Endometrium (tissue), 2 donors: ENCODE measurements at regions not wholly inside any gene's neighbourhood (a gene's known extent, or its start where the extent isn't known, plus 50 kb on each side); places are given as distances from the start of the nearest gene placed in this dataset.

ENCODE experiments used
- FAIRE-seq: peaks from 2 replicates; lab custom pipeline; 2012; peaks lifted over from hg19 to GRCh38; lab: Jason Lieb, UNC
- donor health status: control.
- donor health status: control.

GRCh38 chr6:21811484-21811883, 217.9 kb downstream of the SOX4 start:
- no peak for FAIRE-seq

GRCh38 chr6:21816231-21816630, 222.7 kb downstream of the SOX4 start:
- no peak for FAIRE-seq

GRCh38 chr6:21820442-21820841, 226.9 kb downstream of the SOX4 start:
- no peak for FAIRE-seq

- no peak for FAIRE-seq
Observed at GRCh38 chr6:21823371-21823770, 229.8 kb downstream of the SOX4 start.

- no peak for FAIRE-seq
Observed at GRCh38 chr6:21824431-21825177, 231.1 kb downstream of the SOX4 start.

- FAIRE-seq, result no peak
Observed at GRCh38 chr6:21826023-21826422, 232.5 kb downstream of the SOX4 start.

GRCh38 chr6:21826904-21827303, 233.4 kb downstream of the SOX4 start:
- FAIRE-seq, result no peak

- no peak for FAIRE-seq
Observed at GRCh38 chr6:21827425-21828202, 234.1 kb downstream of the SOX4 start.

GRCh38 chr6:21828704-21829103, 235.2 kb downstream of the SOX4 start:
- no peak for FAIRE-seq

GRCh38 chr6:21829126-21829525, 235.6 kb downstream of the SOX4 start:
- peak; percentile 63 for FAIRE-seq

GRCh38 chr6:21831521-21832291, 238.2 kb downstream of the SOX4 start:
- peak; percentile 99 for FAIRE-seq

GRCh38 chr6:21836277-21836676, 242.7 kb downstream of the SOX4 start:
- no peak for FAIRE-seq

GRCh38 chr6:21836772-21837425, 243.3 kb downstream of the SOX4 start:
- no peak for FAIRE-seq

- FAIRE-seq, result no peak
Observed at GRCh38 chr6:21840428-21840827, 246.9 kb downstream of the SOX4 start.

GRCh38 chr6:21842875-21843645, 249.5 kb downstream of the SOX4 start:
- no peak for FAIRE-seq

GRCh38 chr6:21844120-21844917, 250.8 kb downstream of the SOX4 start:
- no peak for FAIRE-seq

- FAIRE-seq, result peak; percentile 74
Observed at GRCh38 chr6:21845018-21845417, 251.5 kb downstream of the SOX4 start.

GRCh38 chr6:21845439-21846140, 252.0 kb downstream of the SOX4 start:
- FAIRE-seq, result no peak

GRCh38 chr6:21846541-21847451, 253.2 kb downstream of the SOX4 start:
- no peak for FAIRE-seq
